ENCODE measurements at regions not wholly inside any gene's neighbourhood (a gene's known extent, or its start where the extent isn't known, plus 50 kb on each side); places are given as distances from the start of the nearest gene placed in this dataset.

- no peaks in the 10 kb centered on the region for H3K27me3 ChIP-seq (ENCODE audit: insufficient read depth)
- no peaks in the 10 kb centered on the region for H4K20me1 ChIP-seq (replicated peaks; ENCODE audit: insufficient read depth)
- H3K27ac ChIP-seq (ENCODE audit: low read depth): no peak overlapping the region
- H3K36me3 Mint-ChIP-seq (ENCODE audit: low read depth): no peaks in the 10 kb centered on the region
- DNase-seq (ENCODE audit: low spot score) (no peak), ATAC-seq (no peak)
- H3K27me3 Mint-ChIP-seq (ENCODE audit: insufficient read depth, low read depth, poor library complexity): peaks cover 2% of the 10 kb centered on the region
- no peak for TF ChIP-seq EZH2phosphoT487 (IDR thresholded peaks at IDR 0.05; ENCODE audit: unreplicated experiment)
- no peak for TF ChIP-seq STAT1 (IDR thresholded peaks at IDR 0.05; ENCODE audit: unreplicated experiment)
- TF ChIP-seq REST (IDR thresholded peaks at IDR 0.05; ENCODE audit: unreplicated experiment): no peak
- no peak for TF ChIP-seq JUNB (IDR thresholded peaks at IDR 0.05; ENCODE audit: unreplicated experiment)
- no peak for TF ChIP-seq CTCF (conservative IDR thresholded peaks at IDR 0.05; ENCODE audit: low read depth in 2 of 2)
- no peak for TF ChIP-seq ETS1 (IDR thresholded peaks at IDR 0.05)
- no peaks in the 10 kb centered on the region; the same call in 1 of the 2 replicates for H3K9me2 ChIP-seq (ENCODE audit: insufficient read depth)
- H3K4me1 Mint-ChIP-seq: no peaks in the 10 kb centered on the region
- H3K36me3 ChIP-seq (ENCODE audit: insufficient read depth): no peaks in the 10 kb centered on the region
- no peak overlapping the region for H3K4me3 Mint-ChIP-seq
- H3K4me1 ChIP-seq (ENCODE audit: insufficient read depth): no peaks in the 10 kb centered on the region
- no peak overlapping the region for H3K4me2 ChIP-seq
- H3F3A ChIP-seq (replicated peaks; ENCODE audit: low read depth): no peaks in the 10 kb centered on the region
- no peaks in the 10 kb centered on the region for H3K79me2 ChIP-seq (replicated peaks; ENCODE audit: insufficient read depth)
- no peak overlapping the region for H3K27ac Mint-ChIP-seq
- H3K9me3 Mint-ChIP-seq: no peaks in the 10 kb centered on the region
- no peak overlapping the region for H3K4me3 ChIP-seq
- H2AFZ ChIP-seq: no peak overlapping the region
Measured at GRCh38 chr6:112717401-112717800, 370.3 kb downstream of the RFPL4B start.

GRCh38 chr6:112717856-112718255 lies 370.7 kb downstream of the RFPL4B start:
- H3K4me3 ChIP-seq: no peak overlapping the region
- peaks cover 2% of the 10 kb centered on the region for H3K27me3 Mint-ChIP-seq (ENCODE audit: insufficient read depth, low read depth, poor library complexity)
- H3K4me1 Mint-ChIP-seq: no peaks in the 10 kb centered on the region
- no peaks in the 10 kb centered on the region for H3K4me1 ChIP-seq (ENCODE audit: insufficient read depth)
- H3K36me3 Mint-ChIP-seq (ENCODE audit: low read depth): no peaks in the 10 kb centered on the region
- H3K4me2 ChIP-seq: no peak overlapping the region
- no peak overlapping the region for H2AFZ ChIP-seq
- H3K27ac ChIP-seq (ENCODE audit: low read depth): no peak overlapping the region
- no peaks in the 10 kb centered on the region for H3F3A ChIP-seq (replicated peaks; ENCODE audit: low read depth)
- no peak for ATAC-seq
- no peaks in the 10 kb centered on the region for H3K79me2 ChIP-seq (replicated peaks; ENCODE audit: insufficient read depth)
- DNase-seq (ENCODE audit: low spot score): no peak
- no peaks in the 10 kb centered on the region for H4K20me1 ChIP-seq (replicated peaks; ENCODE audit: insufficient read depth)
- no peaks in the 10 kb centered on the region for H3K36me3 ChIP-seq (ENCODE audit: insufficient read depth)
- H3K27ac Mint-ChIP-seq: no peak overlapping the region
- no peaks in the 10 kb centered on the region for H3K27me3 ChIP-seq (ENCODE audit: insufficient read depth)
- H3K4me3 Mint-ChIP-seq: no peak overlapping the region
- no peaks in the 10 kb centered on the region for H3K9me3 Mint-ChIP-seq
- H3K9me2 ChIP-seq (ENCODE audit: insufficient read depth): no peaks in the 10 kb centered on the region; the same call in 1 of the 2 replicates
- no peak for TF ChIP-seq ZNF462 (CRISPR knock-in tag; IDR thresholded peaks at IDR 0.05)
- no peak for TF ChIP-seq POLR2AphosphoS5 (IDR thresholded peaks at IDR 0.05; ENCODE audit: low read depth)
- no peak for TF ChIP-seq NANOG (IDR thresholded peaks at IDR 0.05; ENCODE audit: borderline replicate concordance)
- TF ChIP-seq EZH2phosphoT487 (IDR thresholded peaks at IDR 0.05; ENCODE audit: unreplicated experiment): no peak
